GM18907 (cell line): ENCODE measurements at regions not wholly inside any gene's neighbourhood (a gene's known extent, or its start where the extent isn't known, plus 50 kb on each side); places are given as distances from the start of the nearest gene placed in this dataset.
"Not testable (repeated sequence)": the region's sequence is repeated elsewhere in the genome, so short reads cannot be mapped to it uniquely, and the experiment has no call there.

Experiments
- ATAC-seq: cut with Tn5 transposase; IDR thresholded peaks from one replicate; pipeline ENCODE4 v1.9.1; 2021; ENCODE audit warnings: mild to moderate bottlenecking, moderate library complexity; ENCODE audit not compliant: unreplicated experiment

DNA sequence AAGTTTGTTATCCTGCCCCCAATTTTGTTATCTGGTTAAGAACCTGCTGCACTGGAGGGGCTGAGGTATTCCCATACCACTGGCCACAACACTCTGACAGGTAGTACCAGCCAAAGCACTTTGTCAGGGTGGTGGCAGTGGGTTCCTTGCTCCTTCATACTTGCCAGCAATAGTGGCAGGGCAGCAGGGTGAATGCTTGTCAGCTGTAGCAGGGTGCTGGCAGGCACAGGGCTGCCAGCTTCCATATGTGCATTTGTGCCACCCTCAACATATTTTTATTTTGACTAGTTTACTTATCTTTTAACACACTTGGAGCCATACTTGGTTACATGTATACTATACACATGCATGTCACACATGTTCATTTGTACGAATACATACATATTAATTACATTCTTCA lies 294.0 kb upstream of the VWC2 start:
- ATAC-seq: no peak

- ATAC-seq: no peak
Measured at GRCh38 chr7:49479936-49480544, 293.4 kb upstream of the VWC2 start.

GRCh38 chr7:49481075-49481474 lies 292.4 kb upstream of the VWC2 start:
- ATAC-seq: no peak

- ATAC-seq: peak; percentile 67
Measured at GRCh38 chr7:49483142-49483541, 290.3 kb upstream of the VWC2 start.

- no peak for ATAC-seq
Measured at GRCh38 chr7:49486974-49487829, 286.2 kb upstream of the VWC2 start.

GRCh38 chr7:49487830-49488140 lies 285.7 kb upstream of the VWC2 start:
- no peak for ATAC-seq

GRCh38 chr7:49488573-49488972 lies 284.9 kb upstream of the VWC2 start:
- ATAC-seq: no peak

GRCh38 chr7:49497471-49497870 lies 276.0 kb upstream of the VWC2 start:
- ATAC-seq: no peak

DNA sequence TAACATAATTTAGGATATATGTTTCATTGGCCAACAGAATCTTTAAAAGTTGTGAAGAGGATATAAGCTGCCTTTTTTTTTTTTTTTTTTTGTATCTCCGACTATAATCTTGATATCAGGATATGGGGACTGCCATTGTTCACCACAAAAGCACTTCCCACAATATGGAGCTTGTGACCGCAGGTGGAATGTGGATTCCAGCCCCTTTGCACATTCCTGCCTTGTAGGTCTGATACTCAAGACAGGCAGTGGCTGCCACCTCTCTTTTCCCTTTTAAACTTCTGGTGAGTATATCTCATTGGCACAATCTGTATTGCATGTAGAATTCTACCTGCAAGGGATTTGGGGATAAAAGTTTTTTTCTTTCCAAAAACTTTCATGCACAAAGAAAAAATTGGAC lies 272.7 kb upstream of the VWC2 start:
- no peak for ATAC-seq

DNA sequence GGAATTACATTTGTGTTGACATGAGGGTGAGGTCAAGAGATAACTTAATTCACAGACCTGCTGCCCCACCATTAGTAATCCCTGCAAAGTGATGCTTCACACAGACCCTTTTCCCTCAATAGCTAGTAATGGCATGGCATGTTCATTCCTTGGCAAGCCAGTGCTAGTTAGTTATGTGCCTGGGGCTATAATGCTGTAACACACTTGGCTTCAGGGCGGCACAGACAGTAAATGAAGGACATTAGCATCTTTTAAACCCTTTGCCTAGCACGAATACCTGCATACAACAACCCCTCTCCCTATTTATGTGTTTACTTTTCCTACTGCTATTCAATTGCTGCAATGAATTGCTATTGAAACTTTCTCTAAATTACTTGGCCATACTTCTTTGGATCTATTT lies 266.2 kb upstream of the VWC2 start:
- not testable (repeated sequence) for ATAC-seq

- no peak for ATAC-seq
Measured at GRCh38 chr7:49513911-49514310, 259.5 kb upstream of the VWC2 start.

GRCh38 chr7:49520951-49521350 lies 252.5 kb upstream of the VWC2 start:
- no peak for ATAC-seq

GRCh38 chr7:49522111-49522510 lies 251.3 kb upstream of the VWC2 start:
- ATAC-seq: no peak

DNA sequence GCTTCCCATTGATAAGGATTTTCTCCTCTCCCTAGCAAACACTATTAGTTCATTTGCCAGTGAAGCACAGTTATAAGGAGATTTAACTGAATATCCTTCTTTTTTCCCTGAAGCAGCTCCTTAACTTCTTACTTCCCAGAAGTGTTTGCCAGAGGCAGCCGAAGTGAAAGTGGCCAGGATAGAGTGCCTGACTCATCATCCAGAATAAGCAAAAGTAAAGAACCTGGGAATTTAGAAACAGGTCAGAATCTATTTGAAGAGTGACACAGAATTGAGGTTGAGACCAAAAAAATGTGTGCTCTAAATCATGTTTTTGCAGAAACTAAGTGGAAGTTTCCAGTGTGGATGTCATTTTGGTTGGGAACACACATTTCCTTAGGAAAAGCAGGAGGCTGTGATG lies 249.6 kb upstream of the VWC2 start:
- ATAC-seq: no peak

- no peak for ATAC-seq
Measured at GRCh38 chr7:49527182-49527581, 246.3 kb upstream of the VWC2 start.

GRCh38 chr7:49530481-49530880 lies 243.0 kb upstream of the VWC2 start:
- ATAC-seq: no peak

DNA sequence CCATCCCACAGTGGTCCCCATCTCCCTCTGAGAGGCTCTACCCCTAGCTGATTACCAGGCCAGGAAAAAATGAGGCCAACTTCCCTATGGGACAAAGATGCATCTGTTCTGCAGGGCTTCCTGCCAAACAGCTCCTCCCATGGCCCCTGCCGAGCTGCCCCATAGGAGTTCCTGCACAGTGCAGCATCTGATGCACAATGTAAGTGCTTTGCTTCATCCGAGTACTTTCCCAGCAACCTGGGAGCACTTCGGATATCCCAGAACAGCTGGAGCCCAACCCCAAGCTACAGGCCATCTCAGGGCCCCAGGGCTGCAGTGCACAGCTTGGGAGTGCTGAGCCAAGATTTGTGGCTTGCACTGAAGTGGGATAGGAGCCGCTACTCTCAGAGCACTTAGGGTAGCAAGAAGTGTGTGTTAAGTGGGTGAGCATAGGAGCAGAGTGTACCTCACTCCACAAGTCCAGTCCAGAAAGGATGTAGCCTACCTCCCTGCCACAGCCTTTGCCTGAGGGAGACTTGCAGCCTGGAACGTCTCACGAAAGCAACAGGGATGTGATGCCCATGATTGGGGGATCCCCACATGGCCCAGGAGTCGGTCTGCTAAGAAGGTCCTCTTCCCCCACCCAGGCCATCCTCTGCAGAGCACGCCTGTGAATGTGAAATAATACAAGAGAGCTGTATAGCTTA lies 209.6 kb upstream of the VWC2 start:
- peak; percentile 55 for ATAC-seq

DNA sequence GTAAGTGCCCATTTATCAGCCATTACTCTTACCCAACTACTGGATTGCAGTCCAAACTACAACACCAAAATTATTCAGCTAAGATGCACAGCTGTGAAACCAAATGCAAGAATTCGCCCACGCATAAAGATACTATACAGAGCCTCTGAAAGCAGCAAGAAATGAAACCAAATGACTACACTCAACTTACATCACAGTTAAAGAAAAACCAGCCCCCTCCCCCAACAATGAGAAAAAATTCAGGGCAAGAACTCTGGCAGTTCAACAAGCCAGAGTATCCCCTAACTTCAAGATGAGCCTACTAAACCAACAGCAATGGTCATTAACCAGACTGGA lies 209.1 kb upstream of the VWC2 start:
- peak; percentile 90 for ATAC-seq

GRCh38 chr7:49577576-49577975 lies 195.9 kb upstream of the VWC2 start:
- ATAC-seq: no peak

DNA sequence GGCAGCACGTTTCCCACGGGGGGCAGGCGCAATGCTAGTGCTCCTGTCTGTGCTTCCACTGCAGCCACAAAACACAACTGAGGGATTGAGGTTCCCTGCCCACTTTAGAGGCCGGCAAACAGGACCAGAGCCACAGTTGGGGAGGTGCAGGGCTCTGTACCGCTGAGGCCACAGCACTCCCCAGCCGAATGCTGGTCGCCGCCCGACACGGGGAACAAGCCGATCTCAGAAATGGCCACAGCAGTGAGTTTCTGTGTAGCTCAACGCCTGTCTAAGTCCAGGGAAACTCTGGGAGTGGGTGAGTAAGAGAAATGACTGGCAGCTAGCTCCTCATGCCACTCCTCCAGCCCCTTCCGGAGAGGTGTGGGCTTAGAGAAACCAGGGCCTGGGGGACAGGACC lies 194.0 kb upstream of the VWC2 start:
- no peak for ATAC-seq

GRCh38 chr7:49580000-49580399 lies 193.4 kb upstream of the VWC2 start:
- no peak for ATAC-seq

- ATAC-seq: no peak
Measured at GRCh38 chr7:49580761-49581160, 192.7 kb upstream of the VWC2 start.
